ENCODE measurements at regions not wholly inside any gene's neighbourhood (a gene's known extent, or its start where the extent isn't known, plus 50 kb on each side); places are given as distances from the start of the nearest gene placed in this dataset.

DNA sequence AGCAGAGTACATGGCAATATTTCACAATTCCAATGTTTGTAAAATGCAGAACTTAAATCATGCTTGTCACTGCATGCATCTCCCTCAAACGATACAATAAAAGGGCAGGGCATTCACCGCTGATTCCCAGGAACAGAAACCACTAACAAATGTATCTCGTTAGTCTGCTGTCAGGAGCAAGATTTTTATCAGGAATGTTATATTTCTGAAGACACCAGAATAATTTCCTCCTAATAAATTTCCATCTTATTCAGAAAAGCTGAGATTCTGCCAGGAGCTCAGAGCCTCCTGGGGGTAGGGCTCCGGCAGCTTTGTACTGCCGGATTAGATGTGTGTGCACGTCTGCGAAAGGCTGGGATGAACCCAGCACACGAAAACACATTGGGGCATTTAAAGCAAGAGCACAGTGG is 54.0 kb upstream of the LDB2 start:
- DNase-seq (no peak), ATAC-seq (no peak)
- Histone ChIP-seq H3K4me3 (no peak overlapping the region), H3K4me1 (ENCODE audit: low read depth) (no peaks in the 10 kb centered on the region), H3K9me3 (no peaks in the 10 kb centered on the region), H3K36me3 (ENCODE audit: low read depth) (no peaks in the 10 kb centered on the region)
- intact Hi-C loops (cut with DNase I, micrococcal nuclease) = no loop called here
- TF ChIP-seq, protein P1, sequence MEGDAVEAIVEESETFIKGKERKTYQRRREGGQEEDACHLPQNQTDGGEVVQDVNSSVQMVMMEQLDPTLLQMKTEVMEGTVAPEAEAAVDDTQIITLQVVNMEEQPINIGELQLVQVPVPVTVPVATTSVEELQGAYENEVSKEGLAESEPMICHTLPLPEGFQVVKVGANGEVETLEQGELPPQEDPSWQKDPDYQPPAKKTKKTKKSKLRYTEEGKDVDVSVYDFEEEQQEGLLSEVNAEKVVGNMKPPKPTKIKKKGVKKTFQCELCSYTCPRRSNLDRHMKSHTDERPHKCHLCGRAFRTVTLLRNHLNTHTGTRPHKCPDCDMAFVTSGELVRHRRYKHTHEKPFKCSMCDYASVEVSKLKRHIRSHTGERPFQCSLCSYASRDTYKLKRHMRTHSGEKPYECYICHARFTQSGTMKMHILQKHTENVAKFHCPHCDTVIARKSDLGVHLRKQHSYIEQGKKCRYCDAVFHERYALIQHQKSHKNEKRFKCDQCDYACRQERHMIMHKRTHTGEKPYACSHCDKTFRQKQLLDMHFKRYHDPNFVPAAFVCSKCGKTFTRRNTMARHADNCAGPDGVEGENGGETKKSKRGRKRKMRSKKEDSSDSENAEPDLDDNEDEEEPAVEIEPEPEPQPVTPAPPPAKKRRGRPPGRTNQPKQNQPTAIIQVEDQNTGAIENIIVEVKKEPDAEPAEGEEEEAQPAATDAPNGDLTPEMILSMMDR (IDR thresholded peaks at IDR 0.05) = no peak

Measured in mucosa of descending colon (tissue), 3 donors.